RWPE1 (cell line): ENCODE measurements at regions not wholly inside any gene's neighbourhood (a gene's known extent, or its start where the extent isn't known, plus 50 kb on each side); places are given as distances from the start of the nearest gene placed in this dataset.
"Not testable (repeated sequence)": the region's sequence is repeated elsewhere in the genome, so short reads cannot be mapped to it uniquely, and the experiment has no call there.

Source experiments
- CTCF ChIA-PET: fragments of 350-600 bp; sonication (Branson Sonifier 250); formaldehyde crosslinking; extraction: SDS; loops from one replicate; lab custom pipeline; 2021; lab: Yijun Ruan, JAX
- POLR2A ChIA-PET: fragments of 400-600 bp; formaldehyde crosslinking; extraction: SDS; loops from one replicate; lab custom pipeline; 2020; ENCODE audit warnings: antibody characterized with exemption; ENCODE audit not compliant: low non-redundant PET; lab: Yijun Ruan, JAX
- DNase-seq: peaks from one replicate; pipeline ENCODE4 v3.0.0; 2012; ENCODE audit warnings: low spot score
- H3K27ac ChIP-seq: fragments of 450-650 bp; 2 replicates; pipeline ENCODE4 v1.5.1; 2017

DNA sequence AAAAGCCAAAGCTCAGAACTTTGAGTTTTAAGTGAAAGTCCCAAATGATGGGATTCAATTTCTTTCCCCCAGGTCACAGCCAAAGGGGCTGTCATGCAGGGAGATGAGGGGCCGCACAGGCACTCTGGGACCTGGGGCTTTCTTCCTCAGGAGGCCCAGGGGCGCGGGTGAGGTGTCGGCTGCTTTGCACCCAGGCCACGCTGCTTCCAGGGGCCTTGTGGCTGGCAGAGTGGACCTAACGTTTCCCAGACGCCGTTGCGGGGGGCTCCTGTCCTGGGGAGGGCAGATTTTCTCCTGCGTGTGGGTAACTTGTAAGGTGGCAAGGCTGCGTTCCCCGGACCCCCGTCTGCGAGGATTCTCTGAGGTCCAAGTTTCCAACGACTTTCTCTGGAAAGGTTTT is 350.0 kb downstream of the CNTNAP3B start:
- CTCF ChIA-PET, POLR2A ChIA-PET, DNase-seq, H3K27ac ChIP-seq: not testable (repeated sequence)

DNA sequence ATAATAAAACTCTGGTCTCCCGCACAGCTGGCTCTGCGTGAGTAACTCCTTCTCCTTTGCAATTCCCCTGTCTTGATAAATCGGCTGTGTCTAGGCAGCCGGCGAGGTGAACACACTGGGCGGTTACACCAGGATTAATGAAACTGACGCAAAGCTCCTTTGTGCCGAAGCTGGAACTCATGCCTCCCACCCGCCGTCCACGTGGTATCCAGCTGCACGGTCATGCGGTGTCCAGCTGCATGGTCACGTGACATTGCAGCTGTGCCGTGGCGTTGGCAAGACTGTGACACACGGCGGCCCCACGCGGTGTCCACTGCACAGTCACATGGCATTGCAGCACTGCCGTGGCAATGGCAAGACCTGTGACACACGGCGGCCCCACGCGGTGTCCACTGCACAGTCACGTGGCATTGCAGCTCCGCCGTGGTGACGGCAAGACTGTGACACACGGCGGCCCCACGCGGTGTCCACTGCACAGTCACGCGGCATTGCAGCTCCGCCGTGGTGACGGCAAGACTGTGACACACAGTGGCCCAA is 350.6 kb downstream of the CNTNAP3B start:
- CTCF ChIA-PET, POLR2A ChIA-PET, H3K27ac ChIP-seq, DNase-seq: not testable (repeated sequence)

DNA sequence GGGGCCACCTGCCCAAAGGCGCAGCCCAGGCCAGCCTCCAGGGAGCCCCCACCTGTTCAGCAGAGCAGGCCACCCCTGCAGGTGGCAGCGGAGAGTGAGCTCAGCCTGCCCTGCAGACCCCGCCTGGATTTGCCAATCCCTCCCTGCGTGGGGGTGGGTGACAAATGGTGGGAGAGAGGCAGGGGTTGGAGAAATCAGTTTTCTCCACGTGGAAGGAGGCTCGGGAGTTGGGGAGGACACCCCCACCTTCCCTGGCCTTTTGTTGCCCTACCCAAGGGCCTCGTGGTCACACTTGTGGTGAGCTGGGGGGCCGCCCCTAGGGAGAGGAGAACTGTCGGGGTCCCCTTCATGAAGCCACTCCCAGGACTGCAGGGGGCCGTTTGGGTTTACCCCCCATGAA is 351.7 kb downstream of the CNTNAP3B start:
- CTCF ChIA-PET, DNase-seq, POLR2A ChIA-PET, H3K27ac ChIP-seq: not testable (repeated sequence)

- H3K27ac ChIP-seq, DNase-seq, POLR2A ChIA-PET, CTCF ChIA-PET: not testable (repeated sequence)
These were observed 356.7 kb downstream of the CNTNAP3B start for GRCh38 chr9:41772541-41772940.

- CTCF ChIA-PET, DNase-seq, POLR2A ChIA-PET, H3K27ac ChIP-seq: not testable (repeated sequence)
These were observed 357.5 kb downstream of the CNTNAP3B start for GRCh38 chr9:41771693-41772092.

DNA sequence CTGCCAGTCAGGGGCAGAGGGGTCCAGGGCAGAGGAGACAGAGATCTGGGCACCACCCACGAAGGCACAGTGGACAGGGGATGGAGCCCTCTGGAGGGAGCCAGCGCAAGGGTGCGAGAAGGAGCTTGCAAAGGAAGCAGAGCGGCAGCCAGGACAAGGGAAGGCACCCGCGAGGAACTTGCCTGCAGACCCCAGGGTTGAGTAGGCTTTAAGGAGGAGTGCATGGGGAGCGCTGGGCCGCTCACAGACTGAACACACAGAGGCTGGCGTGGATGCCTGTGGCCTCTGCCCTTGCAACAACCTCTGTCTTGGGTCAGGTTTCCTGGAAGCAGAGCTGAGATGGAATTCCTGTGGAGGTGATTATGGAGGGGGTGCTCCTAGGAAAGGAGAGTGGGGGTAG is 374.4 kb downstream of the CNTNAP3B start:
- H3K27ac ChIP-seq, DNase-seq, POLR2A ChIA-PET, CTCF ChIA-PET: not testable (repeated sequence)

- CTCF ChIA-PET, POLR2A ChIA-PET, H3K27ac ChIP-seq, DNase-seq: not testable (repeated sequence)
These were observed 374.8 kb downstream of the CNTNAP3B start for GRCh38 chr9:41754403-41754802.

DNA sequence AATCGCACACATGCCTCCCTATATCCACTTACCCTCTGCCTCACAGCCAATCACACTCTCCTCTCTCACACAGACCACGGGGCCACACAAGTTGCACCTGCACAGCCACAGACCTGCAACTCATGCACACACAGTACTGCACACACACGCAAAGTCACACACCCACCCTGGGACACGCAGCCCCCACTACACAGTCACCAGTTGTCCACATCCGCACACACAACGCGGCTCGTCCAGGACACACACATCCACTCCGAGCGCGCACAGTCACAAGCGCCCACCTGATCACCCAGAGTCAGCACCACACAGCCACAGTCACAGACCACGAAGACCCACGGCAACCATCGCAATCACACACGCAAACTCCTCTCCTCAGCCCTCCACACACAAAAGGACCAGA is 387.3 kb downstream of the CNTNAP3B start:
- DNase-seq, POLR2A ChIA-PET, H3K27ac ChIP-seq, CTCF ChIA-PET: not testable (repeated sequence)

DNA sequence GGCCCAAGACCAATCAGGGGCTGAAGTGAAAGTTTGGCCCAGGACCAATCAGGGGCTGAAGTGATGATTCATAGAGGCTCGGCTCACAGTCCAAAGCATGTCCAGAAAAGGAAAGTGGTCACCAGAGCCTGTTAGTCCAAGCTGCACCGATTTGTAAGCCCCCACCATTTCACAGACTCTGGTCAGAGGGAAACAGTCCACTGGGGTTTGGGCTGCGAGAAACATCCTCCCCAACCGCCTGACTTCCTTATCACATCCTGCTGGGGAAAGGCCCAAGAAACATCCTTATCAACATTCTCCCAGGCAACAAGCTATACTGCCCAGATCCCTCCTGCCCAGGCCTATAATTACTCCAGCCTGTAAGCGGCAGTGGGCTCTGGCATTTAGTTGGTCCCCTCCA is 388.1 kb downstream of the CNTNAP3B start:
- CTCF ChIA-PET, DNase-seq, POLR2A ChIA-PET, H3K27ac ChIP-seq: not testable (repeated sequence)

DNA sequence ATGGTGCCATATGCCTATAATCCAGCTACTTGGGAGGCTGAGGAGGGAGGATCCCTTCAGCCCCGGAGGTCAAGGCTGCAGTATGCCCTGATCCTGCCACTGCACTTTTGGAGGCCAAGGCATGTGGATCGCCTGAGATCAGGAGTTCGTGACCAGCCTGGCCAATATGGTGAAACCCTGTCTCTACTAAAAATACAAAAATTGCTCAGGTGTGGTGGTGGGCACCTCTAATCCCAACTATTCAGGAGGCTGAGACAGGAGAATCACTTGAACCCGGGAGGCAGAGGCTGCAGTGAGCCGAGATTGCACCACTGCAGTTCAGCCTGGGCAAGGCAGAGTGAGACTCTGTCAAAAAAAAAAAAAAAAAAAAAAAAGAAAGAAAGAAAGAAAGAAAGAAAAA is 390.5 kb downstream of the CNTNAP3B start:
- DNase-seq, CTCF ChIA-PET, POLR2A ChIA-PET, H3K27ac ChIP-seq: not testable (repeated sequence)

DNA sequence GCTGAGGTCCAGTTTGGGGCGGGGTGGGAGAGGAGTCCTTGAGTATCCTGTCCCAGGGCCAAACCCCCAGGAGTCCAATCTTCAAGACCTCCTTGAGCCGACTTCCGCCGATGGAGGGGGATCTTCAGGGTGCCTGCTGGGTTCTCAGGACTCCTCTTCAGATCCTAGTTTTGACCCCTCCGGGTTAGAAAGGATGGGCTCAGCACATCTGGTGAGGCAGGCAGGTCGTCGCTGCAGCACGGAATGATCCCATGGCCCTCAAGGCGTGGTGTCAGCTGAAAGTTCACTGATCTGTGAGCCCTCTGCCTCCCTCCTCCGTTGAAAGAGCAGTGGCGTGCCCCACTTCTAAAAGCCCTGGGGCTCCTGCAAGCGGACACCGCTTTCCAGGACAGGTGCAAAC is 430.0 kb downstream of the CNTNAP3B start:
- POLR2A ChIA-PET, DNase-seq, CTCF ChIA-PET, H3K27ac ChIP-seq: not testable (repeated sequence)

DNA sequence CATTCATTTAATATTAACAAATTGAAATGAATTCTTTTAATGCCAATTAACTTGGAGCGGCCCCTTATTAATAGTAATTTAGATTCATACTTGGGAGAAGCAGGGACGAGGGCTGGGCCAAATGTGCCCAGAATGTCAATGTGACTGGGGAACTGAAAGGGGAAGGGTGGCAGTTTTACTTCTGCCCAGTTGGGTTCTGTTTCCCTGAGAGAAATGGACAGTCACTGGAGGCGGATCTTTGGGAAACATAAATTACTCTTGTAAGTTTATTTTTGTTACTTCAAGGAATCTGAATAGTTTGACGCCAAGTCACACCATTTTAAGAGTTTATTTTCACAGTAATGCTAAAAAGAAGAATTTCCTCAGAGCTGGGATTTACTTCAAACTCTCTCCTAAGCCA is 432.1 kb downstream of the CNTNAP3B start:
- POLR2A ChIA-PET, CTCF ChIA-PET, H3K27ac ChIP-seq, DNase-seq: not testable (repeated sequence)

GRCh38 chr9:41679312-41679711 is 449.9 kb downstream of the CNTNAP3B start:
- CTCF ChIA-PET, H3K27ac ChIP-seq: not testable (repeated sequence)

GRCh38 chr9:41663497-41664036 is 465.7 kb downstream of the CNTNAP3B start:
- DNase-seq, POLR2A ChIA-PET, H3K27ac ChIP-seq, CTCF ChIA-PET: not testable (repeated sequence)

More at GRCh38 chr9:41679312-41679711, 449.9 kb downstream of the CNTNAP3B start:
- DNase-seq, POLR2A ChIA-PET: not testable (repeated sequence)

- CTCF ChIA-PET, DNase-seq, POLR2A ChIA-PET, H3K27ac ChIP-seq: not testable (repeated sequence)
These were observed 469.6 kb upstream of the ZNG1F start for GRCh38 chr9:41658706-41659105.

GRCh38 chr9:41658116-41658515 is 469.0 kb upstream of the ZNG1F start:
- DNase-seq, H3K27ac ChIP-seq, POLR2A ChIA-PET, CTCF ChIA-PET: not testable (repeated sequence)

- POLR2A ChIA-PET, CTCF ChIA-PET: not testable (repeated sequence)
These were observed 468.0 kb upstream of the ZNG1F start for GRCh38 chr9:41657141-41657540.

DNA sequence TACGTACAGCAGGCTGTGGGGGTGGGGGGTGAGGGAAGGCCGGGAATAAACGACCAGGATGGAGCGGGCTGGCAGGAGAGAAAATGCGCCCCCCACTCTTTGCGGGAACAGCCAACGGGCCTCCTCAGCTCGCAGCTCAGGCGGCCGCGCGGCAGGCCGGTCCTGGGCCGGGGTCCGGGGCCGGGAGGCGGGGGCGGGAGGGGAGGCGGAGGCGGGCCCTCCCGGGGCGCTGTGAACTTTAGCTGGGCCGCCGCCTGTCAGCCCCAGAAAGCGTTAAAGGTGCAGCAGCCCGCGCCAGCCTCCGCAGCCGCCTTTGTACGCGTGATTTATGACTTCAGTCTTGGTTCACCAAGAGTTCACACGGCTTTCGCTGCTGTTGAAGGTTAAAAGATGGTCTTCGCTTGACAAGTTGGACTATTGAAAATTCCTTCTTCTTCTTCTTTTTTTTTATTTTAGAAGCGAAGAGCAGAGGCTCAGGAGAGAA is 466.0 kb upstream of the ZNG1F start:
- H3K27ac ChIP-seq, POLR2A ChIA-PET, DNase-seq, CTCF ChIA-PET: not testable (repeated sequence)

More at GRCh38 chr9:41657141-41657540, 468.0 kb upstream of the ZNG1F start:
- H3K27ac ChIP-seq, DNase-seq: not testable (repeated sequence)
